HG03064 (cell line): ENCODE measurements at regions not wholly inside any gene's neighbourhood (a gene's known extent, or its start where the extent isn't known, plus 50 kb on each side); places are given as distances from the start of the nearest gene placed in this dataset.

ENCODE experiments used
- ATAC-seq: cut with Tn5 transposase; IDR thresholded peaks from one replicate; pipeline ENCODE4 v1.9.1; 2021; ENCODE audit warnings: low read depth; ENCODE audit not compliant: unreplicated experiment

- ATAC-seq, result no peak
Observed at GRCh38 chr10:107481224-107481623, 316.7 kb upstream of the SORCS1 start.

GRCh38 chr10:107480781-107481180, 316.3 kb upstream of the SORCS1 start:
- ATAC-seq, result no peak

GRCh38 chr10:107477266-107477665, 312.8 kb upstream of the SORCS1 start:
- ATAC-seq, result no peak

DNA sequence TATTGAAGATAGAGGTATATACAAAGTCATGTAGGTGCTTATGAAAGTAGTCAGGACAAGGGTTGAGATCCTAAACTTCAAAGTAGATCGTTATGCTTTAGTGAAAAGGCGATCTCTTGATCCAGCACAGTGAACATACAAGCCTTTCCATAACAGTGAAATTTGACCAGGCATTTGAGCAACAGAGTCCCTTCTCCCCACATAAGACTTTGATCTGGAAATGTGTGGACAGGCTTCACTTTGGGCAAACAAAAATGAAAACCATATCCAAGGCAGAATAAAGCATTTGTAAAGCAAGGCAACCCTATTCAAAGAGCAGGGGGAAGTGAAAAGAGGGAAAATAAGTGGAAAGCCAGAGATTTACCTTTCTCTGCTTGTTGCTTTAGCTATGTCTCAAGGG, 311.9 kb upstream of the SORCS1 start:
- ATAC-seq, result no peak

DNA sequence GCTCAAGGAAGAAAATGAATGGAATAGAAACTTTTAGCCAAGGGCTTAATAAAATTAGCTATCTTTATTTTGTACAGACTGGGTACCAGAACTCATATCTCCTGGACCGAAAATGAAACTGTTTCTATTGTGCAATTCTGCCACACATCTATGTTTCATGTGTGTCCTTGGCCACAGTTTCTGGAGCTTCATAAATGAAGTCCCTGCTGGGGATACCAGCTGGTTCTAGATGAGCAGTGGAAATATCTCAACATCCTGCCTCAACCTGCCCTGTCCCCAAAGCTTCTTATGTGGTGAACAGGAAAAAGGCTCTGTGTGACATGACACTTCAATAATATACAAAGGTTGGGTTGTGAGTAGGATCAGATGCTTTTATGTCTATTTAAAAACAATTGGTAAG, 310.1 kb upstream of the SORCS1 start:
- ATAC-seq, result no peak

- ATAC-seq, result no peak
Observed at GRCh38 chr10:107473225-107473624, 308.7 kb upstream of the SORCS1 start.

DNA sequence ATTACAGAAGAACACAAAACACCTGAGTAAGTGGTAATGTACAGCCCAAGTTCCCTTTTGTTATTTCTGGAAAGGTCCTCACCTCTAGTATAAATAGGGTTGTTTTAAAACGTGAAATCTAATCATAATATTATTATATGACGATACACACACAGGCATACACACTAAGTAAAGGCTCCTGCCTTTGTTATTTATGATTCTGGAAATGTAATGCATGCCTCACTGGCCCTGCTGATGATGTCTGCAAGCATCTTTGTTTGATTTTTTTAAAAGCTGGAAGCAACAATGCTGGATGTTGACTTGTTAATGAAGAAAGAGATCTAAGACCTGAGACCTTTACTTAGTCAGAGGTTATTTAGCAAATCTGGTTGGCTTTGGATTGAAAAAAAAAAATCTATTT, 307.4 kb upstream of the SORCS1 start:
- no peak for ATAC-seq

DNA sequence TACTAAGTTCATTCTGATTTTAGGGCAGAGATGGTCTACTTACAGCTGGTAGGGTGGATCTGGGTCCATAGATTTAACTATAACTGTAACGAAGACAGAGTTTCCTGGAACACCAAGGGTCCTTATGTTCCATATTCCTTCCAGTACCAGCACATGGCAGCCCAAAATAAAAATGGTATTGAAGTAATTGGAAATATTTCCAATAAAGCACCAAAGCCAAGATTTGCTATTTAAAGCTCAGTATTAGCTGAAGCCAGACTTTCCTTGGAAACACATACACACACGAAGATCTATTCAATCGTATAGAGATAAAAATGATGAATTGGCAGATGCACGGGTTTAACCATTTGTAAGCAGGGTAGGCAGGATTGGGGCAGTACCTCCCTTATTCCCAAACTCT, 289.1 kb upstream of the SORCS1 start:
- ATAC-seq, result no peak

GRCh38 chr10:107451047-107451446, 286.5 kb upstream of the SORCS1 start:
- ATAC-seq, result no peak

DNA sequence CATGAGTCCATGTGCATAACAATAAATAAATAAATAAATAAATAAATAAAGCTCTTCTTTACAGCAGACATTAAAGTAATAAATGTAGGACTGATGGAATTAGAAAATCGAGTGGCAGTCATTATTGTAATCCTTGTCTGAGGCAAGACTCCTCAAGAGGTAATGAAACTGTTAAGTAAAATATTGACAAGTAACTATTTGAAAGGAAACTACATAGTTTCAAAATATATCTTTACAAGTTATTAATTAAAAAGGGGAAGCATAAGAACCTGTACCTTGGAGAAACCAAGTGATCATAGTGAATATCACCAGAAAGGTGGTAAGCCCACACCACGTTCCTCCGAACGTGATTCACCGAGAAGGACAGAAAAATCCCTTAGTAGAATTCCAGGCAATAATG, 285.6 kb upstream of the SORCS1 start:
- ATAC-seq, result no peak

GRCh38 chr10:107444443-107444842, 279.9 kb upstream of the SORCS1 start:
- ATAC-seq, result no peak

DNA sequence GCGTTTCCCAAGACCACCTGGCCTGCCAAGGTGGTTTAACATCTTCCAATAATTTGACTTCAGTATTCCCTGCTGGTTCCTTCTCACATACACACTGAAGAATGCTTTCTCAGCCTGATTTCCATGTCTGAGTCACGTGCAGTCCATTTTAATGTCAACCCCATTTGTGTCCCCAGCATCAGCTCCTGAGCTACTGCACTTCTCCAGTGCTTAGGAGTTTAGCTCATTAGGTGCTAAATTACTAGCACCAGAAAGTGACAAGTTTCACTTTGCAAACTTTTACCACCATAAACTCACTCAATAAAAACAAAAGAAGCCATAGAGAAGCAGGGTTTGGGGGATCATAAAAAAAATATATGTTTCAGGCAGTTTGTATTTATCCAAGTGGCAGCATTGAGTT, 279.3 kb upstream of the SORCS1 start:
- ATAC-seq, result no peak

DNA sequence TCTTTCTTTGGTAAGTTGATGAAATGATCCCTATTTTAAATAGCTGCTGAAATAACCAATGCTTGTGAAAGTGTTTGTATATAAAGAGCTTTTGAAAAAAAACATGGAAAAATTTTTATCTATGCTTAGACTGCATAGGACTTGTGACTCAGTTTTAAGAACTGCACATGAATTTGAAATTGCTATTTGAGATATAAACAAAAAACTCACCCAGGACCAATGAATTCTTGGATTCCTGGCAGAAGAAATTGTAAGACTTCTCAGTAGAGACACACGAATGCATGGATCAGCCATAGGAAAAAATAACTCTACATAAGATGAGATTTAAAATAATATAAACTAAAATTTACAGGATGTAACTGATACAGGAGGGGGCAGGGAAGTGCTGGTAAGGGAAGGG, 278.8 kb upstream of the SORCS1 start:
- no peak for ATAC-seq

DNA sequence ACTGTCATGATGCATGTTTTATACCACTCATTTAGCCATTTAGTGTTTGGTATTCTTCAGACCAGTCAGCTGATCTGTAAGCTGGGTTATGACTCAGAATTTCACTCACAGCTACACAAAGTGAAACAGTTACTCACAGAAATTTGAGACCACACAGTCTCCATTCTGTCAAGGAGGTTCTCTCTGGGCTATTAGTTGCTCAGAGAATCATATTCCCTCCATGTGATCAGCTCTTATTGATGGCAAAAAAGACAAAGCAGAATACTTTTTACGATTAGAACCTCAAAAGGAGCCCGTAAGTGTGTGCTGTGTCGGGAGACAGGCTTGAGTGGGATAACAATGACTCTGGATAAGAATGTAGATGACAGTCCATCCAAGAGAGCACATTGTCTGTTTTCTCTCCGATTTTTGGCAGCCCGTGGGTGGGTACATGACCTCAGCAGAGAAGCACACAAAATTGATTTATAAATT, 277.6 kb upstream of the SORCS1 start:
- peak; percentile 86 for ATAC-seq

DNA sequence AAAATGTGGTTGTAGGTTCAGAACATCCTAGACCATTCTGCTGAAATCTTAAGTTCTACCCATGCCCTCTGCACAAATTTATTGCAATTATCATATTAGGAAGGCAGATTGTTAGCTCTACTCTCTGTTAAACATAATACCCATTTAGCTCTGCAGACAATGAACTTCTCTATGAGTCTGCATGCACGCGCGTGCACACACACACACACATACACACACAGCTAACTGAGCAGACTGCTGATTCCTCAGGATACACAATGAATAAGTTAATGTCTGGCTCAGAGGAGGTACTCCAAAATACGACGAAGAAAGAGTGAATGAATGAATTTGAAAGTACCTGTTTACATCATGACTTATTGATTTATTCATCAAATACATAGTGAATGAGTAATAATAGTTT, 276.2 kb upstream of the SORCS1 start:
- no peak for ATAC-seq

DNA sequence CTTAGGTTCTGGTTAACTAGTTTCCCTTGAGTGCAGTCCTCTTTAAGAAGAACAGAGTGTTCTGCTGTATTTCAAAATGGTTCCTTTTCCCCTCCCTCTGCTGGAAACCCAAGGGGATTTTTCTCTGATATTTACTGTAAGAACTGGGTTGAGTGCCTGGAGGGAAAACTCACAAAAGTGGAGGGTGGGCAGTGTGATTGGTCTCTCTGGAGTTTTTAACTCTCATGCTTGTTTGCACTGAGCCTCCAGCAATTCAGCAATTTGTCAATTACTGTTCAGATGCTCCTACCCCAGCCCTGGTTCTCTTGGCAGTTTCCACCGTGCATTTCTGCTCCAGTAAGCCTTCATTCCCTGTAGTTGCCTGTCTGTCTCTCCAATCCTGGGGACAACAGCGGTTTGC, 273.4 kb upstream of the SORCS1 start:
- no peak for ATAC-seq

GRCh38 chr10:107436568-107436967, 272.1 kb upstream of the SORCS1 start:
- no peak for ATAC-seq

GRCh38 chr10:107434854-107435253, 270.3 kb upstream of the SORCS1 start:
- ATAC-seq, result no peak

- no peak for ATAC-seq
Observed at GRCh38 chr10:107434201-107434600, 269.7 kb upstream of the SORCS1 start.

GRCh38 chr10:107433605-107434004, 269.1 kb upstream of the SORCS1 start:
- no peak for ATAC-seq

- ATAC-seq, result no peak
Observed at GRCh38 chr10:107430446-107430845, 265.9 kb upstream of the SORCS1 start.

DNA sequence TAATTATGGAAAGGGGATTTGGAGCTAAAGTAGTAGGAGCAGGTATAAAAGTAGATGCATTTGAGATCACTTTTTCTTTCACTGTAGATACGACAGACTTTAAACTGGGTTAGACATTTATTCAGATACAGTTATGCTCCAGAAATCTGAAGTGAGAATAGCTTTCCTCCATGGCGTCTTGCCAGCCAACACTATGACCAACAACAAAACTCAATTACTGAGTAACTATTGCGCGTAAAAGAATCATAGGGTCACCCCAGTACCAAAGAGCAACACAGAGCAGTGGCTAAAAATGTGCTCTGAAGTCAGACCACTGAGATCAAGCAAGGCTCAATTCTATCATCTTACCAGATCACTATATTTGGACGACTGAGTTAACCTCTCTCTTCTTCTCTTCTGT, 262.5 kb upstream of the SORCS1 start:
- no peak for ATAC-seq

- ATAC-seq, result no peak
Observed at GRCh38 chr10:107425931-107426553, 261.5 kb upstream of the SORCS1 start.
